GM19351 (cell line): ENCODE measurements at regions not wholly inside any gene's neighbourhood (a gene's known extent, or its start where the extent isn't known, plus 50 kb on each side); places are given as distances from the start of the nearest gene placed in this dataset.

Experiments
- ATAC-seq: cut with Tn5 transposase; IDR thresholded peaks from one replicate; pipeline ENCODE4 v1.9.1; 2021; ENCODE audit warnings: mild to moderate bottlenecking, moderate library complexity; ENCODE audit not compliant: unreplicated experiment

DNA sequence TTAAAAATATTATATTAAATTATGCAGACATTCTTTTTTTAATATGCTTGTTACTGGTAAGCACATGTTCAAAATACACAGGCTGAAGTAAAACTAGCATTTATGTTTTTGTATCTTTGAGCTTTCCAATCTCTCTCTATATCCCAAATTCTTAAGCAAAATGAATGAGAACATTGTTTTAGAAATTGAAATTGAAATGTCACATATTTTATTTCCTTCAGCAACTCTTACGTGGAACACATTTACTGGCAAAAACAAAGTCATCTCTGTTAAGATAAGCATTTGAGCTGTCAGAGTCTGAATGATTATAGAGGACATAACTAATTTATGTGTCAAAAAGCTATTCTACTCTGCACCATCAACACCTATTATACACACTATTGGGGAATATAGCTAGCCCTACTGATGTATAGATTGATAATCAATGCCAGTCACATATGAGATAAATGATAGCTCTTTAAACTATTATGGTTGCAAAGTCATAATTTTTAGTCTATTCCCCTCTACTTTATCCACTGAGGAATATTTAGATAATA lies 535.4 kb upstream of the BCHE start:
- ATAC-seq: no peak

DNA sequence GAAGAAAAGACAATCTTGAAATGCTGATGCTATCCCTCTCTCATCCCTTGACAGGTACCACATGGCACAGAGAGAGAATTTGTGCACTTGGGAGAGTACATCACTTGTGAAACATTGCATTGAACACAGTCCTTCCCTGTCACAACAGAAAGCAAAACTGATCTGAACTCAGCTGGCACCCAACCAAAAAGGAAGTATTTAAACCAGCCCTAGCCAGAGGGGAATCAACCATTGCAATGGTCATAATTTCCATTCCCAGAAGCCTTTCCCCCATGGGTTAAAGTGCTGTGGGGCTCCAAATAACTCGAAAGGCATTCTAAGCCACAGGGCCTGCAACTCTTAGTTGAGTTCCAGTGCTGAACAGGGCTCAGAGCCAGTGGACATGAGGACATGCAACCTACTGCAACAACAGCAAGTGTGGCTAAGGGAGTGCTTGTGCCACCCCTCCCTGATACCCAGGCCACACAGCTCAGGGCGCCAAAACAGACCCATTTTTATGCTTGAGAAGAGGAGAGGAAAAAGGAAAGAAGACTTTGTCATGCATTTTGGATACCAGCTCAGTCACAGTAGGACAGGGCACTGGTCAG lies 530.8 kb upstream of the BCHE start:
- no peak for ATAC-seq

DNA sequence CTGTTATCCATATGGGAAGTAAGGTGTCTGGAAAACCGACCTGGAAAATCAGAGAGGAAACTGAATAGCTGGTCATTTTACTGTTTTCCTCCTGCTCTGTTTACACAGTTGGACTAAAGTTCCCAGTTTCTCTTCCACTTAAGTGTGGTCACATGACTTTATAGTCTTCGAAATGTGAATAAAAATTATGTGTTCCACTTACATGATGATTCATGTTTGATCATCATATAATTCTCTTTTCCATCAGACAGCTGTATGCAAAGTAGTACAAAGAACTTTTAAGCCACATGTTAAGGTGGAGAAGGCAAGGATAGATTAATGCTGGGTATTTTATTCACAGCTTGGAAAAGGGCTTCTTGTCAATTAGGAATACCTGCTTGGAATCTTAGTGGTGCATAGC lies 525.5 kb upstream of the BCHE start:
- ATAC-seq: no peak

DNA sequence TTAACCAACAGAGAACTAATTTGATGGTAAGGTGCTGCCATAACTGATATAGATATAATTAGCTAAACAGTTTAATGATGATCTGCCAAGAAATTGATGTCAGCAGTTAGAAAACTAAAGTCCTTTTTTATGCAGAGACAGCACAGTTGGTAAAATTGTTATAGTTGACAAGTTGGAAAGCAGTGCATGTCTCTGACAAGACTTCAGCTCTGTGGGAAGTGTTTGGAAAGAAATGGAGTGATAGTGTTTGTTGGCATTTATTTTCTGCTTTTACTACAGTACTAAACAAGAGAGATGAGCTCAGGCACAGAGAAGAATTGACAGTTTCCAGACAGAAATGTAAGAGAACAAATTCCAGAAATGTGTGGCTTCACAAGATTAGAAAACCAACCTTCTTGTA lies 523.5 kb upstream of the BCHE start:
- no peak for ATAC-seq

DNA sequence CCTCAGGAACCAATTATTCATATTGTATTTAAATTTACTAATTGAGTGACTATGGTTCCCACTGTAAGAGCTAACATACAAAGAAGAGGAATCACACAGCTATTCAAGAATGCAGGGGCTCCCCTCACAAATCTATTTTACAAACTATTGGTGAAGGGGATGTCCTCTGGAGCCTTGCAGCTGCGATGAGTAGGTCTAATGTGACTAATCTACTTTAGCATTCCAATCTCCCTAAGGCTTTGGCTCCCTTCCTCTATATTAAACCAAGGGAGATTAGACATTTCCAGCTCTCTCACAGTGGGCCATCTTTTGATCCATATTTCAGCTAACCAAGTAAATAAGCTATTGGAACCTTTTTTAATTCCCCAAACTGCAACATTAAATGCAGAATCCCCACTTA lies 514.2 kb upstream of the BCHE start:
- no peak for ATAC-seq

DNA sequence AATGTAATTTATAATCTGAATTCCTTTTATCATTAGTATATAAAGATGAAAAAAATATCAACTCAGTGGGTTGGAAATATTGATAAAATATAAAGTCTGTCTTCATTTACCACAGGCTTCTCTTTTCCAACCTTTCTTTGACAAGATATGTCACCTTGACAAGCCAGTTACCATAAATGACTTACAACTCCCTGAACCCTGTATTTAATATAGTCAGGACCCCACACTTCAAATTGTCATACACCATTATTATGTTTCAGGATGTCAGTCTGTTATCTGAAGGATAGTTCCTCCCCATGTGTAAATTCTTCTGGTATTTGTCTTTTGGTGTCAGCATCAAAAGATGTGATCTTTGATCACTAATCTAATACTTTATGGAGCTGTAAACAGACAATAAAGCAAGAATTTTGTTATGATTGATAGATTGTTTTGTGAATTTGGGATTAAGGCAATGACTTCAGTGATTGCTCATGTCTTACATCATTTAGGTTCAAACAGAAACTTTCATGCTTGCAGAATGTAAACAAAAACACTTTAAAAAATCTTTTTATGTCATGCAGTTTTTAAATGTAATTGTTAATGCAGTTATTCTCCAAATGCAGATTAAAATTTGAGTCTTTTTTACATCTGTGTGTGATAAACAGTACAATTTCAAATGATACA lies 503.5 kb upstream of the BCHE start:
- ATAC-seq: no peak

DNA sequence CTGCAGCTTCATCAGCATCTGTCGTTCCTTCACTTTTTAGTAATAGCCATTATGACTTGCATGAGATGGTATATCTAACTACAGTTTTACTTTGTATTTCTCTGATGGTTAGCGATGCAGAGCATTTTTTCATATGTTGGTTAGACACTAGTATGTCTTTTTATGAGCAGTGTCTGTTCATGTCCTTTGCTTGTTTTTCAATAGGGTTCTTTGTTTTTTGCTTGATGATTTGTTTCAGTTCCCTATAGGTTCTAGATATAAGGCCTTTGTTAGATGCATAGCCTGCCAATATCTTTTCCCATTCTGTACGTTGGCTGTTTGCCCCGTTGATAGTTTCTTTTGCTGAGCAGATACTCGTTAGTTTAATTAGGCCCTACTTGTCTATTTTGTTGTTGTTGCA lies 487.2 kb upstream of the BCHE start:
- no peak for ATAC-seq

DNA sequence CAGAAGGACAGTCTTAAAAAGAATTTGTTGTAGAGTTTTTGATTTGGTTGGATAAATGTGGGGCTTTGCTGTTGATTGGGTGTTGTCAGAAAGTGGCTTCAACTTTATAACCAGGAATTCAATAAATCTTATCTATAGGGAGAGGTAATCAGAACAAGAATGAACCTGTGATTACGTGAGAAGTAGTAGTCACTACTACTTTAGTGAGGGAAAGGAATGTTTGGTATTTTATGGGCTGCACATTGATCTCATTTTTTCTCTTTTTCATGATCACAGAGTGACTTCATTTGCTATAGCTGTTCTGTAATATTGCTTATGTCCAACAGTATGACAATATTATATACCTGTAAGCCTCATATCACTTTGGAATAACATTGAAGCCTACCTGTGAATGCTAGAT lies 485.2 kb upstream of the BCHE start:
- ATAC-seq: no peak

DNA sequence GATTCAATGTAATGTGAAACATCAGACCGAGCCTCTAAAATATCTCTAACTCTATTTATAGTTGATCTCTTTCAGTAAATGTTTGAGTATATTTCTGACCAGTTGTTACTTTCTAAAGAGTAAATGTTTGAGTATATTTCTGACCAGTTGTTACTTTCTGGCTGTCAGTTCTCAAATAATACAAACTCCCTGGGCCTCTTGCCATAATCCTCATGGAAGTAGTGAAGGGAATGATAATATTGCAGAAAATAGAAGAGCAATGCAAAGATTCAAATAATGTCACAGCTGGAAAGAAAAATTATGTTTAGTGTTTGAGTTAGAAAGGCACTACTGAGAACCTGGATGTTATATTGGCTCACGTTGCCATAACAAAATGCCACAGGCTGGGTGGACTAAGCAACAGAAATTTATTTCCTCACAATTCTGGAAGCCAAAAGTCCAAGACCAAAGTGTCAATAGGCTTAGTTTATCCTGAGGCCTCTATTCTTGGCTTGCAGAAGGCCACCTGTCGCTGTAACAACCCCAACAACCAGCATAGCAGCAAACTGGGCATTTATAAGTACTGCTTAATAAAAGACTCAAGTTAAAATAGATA lies 470.6 kb upstream of the BCHE start:
- no peak for ATAC-seq

DNA sequence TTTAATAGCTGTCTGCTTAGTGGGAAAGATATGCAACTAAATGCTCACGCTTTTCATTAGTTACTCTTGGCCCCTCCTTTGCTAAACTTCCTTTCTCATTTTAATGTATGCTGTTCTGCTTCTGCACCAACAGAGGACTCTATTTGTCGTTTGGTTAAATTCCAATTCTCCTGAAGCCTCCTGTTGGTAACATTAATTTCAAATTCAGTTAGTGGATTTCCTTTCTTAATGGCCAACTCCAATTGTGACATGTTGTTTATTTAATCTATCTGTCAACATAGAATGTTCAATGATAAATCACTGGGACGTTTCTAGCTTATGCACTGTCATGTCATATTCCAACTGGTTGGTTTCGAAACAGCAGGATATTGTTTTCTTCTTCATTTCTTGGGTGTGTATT lies 467.4 kb upstream of the BCHE start:
- no peak for ATAC-seq

DNA sequence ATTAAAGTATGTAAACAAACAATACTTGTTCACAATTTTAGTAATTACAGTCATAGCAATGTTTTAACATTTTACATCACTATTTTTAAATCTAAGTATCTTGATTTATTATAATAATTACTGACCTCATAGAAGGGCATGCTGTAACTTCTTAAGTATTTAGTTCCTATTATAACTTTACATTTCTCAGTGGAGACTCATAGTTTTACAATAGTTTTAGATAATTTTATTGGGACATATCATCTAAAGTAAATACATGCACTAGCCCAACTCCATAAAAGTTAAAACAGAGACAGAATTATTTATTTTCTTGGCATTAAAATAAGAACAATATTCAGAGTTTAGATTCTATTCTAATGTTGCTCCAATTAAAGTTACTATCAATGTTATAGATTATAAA lies 466.5 kb upstream of the BCHE start:
- no peak for ATAC-seq

DNA sequence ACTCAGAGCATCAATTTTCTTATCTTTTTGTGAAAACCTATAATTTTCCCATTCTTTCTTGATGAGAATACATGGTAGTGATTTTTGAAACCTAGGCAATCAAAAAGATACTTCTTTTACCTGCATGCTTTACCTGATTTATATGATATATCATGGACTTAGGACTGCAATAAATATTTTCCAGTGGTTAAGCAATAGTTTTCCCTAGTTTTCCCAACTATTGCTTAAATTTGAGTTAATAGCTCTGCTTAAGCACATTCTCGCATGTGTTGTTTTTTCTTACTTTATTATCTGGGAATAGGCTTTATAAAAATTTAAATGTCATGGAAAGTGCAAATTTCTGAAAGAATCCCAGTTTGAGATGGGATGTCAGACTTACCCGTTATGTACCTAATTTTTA lies 465.1 kb upstream of the BCHE start:
- no peak for ATAC-seq

DNA sequence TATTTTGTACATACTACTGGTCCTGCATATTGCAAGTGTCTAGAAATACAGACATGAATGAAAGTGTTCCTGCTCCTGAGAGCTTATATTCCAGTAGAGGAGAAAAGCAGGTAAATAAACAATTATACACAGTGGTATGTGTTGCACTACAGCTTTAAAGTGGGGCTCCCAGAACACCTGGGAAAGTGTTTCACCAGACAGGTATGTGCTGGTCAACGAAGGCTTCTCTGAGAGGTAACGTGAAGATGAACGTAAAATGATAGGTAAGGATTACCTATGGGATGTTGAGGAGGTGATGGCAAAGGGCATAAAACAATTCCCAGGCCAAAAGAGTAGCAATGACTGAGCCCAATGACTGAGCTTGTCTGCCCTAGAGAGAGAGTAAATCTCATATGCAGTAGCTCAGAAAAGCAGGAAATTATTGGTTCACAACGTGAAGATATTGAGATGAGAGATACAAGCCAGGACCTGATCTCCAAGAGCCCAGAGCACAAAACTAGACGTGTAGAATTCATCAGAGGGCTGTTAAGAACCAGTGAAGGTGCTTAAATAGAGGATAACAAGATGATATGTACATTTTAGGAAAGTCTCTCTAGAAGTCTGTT lies 459.1 kb upstream of the BCHE start:
- no peak for ATAC-seq

DNA sequence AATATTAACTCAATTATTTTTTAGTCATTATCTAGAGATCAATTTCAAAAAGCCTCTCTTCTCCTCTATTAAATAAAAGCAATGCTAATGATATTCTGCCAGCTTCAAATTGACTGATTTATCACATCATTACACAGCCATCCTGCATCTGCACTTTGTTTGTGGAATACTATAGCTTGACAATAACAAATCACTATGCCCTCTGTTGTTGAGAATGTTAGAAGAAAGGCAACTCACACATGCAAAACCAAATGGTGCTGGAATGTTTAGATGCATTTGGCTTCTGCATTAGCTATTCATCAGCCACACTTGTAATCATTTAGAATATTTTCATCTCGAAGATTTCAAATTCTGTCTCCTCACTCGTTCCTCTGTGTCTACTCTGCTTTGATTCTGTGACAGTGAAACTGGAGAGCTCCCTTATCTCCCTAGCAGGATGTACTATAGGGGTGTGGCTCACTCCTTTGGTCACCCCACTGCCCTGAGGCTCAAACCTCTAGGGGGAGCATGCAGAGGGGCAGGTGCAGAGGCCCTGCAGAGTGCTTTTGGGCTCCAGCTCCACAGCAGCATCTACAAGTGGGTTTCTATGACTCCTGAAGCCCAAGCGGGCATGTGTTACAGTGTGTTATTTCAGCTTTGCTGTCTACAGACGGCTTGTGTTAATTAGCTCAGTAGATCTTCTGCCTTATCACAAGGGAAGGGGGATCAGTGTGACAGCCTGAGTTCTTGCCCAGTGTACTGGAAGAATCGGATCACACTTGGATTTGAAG lies 454.1 kb upstream of the BCHE start:
- ATAC-seq: no peak

DNA sequence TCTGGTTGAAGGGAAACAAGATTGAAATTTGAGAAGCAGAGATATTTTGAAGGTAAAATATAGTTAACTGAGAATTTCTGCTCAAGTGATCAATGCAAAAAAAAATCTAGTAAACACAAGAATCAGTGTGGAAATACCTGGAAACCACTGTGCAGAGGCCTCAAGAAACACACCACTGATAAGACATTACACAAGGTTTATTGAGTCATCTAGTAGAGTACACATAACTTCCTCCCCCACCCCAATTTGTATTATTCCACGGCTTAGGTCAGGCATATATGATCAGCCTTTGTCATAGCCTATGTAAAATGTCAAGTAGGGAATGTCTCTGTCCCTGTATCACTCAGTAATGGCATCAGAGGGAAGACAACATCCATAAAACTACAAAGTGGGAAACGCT lies 447.8 kb upstream of the BCHE start:
- ATAC-seq: no peak

DNA sequence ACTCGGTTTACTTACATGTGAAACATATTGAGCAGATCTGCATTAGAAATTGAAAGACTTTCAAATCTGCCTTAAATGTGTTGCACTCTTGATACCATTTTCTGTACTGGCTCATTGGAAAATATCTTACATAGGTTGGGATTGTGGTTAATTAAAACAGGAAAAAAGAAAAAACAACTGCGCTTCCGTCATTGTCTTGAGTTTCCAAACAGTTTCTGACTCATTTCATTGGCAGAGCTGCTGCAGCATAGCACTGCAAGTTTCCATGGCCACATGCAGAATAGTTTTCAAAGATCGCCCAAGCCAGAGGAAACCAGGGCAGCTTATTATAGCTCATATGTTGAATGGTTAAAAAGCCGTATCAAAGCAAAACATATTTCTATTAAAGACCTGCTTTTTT lies 446.6 kb upstream of the BCHE start:
- ATAC-seq: no peak

DNA sequence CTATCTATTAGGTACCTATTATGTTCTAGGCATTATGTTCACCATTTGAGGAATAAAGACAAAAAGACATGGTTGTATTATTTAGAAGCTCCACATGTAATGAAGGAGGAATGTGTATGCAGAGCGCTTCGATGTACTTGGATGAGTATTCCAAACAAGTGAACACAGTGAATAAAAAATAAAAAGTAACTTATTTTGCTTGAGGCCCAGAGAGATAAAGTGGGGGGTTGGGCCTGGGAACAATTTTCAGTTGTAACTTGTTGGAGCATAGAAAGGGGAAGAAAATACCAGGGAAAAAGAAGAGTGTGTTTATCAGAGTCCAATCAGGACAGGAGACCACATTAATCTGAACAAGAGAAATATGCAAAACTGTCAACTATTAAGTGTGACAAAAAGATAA lies 445.7 kb upstream of the BCHE start:
- ATAC-seq: no peak

DNA sequence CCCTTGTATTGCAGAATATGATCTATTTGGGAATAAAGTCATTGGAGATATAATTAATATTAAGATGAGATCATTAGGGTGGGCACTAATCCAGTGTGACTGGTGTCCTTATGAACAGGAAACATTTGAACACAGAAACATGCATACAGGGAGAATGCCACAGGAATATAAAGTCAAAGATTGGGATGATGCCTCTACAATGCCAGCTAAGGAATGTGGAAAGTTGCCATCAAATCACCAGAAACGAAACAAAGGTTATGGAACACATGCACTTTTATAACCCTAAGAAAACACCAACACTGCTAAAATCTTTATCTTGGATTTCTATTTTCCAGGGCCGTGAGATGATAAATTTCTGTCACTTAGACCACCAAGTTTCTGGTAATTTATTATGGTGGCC lies 442.4 kb upstream of the BCHE start:
- no peak for ATAC-seq

DNA sequence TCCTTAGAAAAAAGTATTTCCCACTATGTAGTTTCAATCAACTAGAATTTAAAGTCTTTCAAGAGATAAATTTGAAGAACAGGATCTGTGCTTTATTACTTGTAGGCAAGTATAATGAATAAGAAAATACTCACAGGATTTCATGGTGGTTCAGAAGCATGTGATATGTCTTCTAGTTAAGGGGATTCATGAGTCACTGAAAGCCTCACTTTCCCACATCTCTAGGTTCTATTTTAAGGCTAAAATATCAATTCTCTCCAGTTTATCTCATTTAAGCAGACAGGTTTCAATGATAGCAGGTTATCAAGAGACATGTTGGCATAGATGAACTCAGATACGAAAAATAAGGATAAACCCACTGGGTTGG lies 437.8 kb upstream of the BCHE start:
- no peak for ATAC-seq

DNA sequence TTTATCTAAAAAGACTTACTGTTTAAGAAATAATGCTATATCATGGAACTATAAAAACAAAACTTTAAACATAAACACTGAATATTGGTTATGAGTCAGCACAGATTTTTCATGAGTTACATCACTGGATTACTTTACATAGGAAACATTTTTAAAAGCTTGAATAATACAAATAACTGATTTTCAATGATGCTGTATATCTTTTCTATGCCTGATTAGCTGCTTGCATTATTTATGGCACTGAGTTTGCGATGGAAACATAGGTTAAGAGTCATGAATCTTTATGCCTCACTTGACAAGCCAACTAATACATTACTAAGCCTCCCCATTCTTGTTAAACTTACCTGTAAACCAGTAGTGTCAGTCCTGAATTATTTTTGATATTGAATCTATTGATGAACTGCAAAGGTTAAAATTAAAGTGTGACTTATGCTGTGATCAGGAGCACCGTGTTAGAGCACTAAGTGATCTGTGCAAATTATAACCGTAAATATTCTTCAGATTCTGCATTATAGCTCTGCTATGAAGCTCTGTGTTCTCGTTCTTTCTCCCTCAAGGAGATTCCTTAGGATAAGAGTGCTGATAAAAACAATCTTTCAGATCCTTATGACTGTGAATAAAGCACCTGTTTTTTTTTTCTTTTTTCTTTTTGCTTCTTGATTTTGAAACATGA lies 437.3 kb upstream of the BCHE start:
- ATAC-seq: no peak

DNA sequence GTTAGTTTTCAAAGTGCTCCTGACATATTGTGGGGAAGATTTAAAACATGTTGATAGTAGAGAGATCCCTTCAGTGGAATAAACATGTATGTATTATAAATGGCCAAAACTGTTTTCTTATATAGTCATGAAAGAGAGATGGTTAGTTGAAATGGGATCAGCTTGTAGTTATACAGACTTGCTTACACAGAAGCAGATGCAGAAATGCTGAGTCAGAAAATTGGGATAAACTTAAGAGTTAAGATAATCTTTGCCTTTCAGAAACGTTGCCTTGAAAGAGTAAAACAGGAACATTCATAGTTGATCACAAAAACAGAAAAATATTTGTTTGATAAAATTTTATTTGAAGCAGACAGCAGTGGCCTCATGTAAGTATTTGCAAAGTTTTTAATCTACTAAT lies 433.2 kb upstream of the BCHE start:
- no peak for ATAC-seq
